ENCODE measurements at regions not wholly inside any gene's neighbourhood (a gene's known extent, or its start where the extent isn't known, plus 50 kb on each side); places are given as distances from the start of the nearest gene placed in this dataset.
"Not testable (repeated sequence)": the region's sequence is repeated elsewhere in the genome, so short reads cannot be mapped to it uniquely, and the experiment has no call there.

- no peaks in the 10 kb centered on the region for H3K9me3 ChIP-seq (ENCODE audit: control insufficient read depth in 1 of 2, low read length in 2 of 2)
- H3K36me3 ChIP-seq (ENCODE audit: control insufficient read depth in 1 of 2, insufficient read depth in 2 of 2, low read length in 2 of 2) = no peaks in the 10 kb centered on the region
- H3K9ac ChIP-seq (ENCODE audit: low read depth in 1 of 2, low read length in 2 of 2) = no peak overlapping the region
- no peaks in the 10 kb centered on the region for H3K4me1 ChIP-seq (ENCODE audit: control insufficient read depth in 1 of 2, insufficient read depth in 2 of 2, low read length in 2 of 2)
- no peaks in the 10 kb centered on the region for H3K27me3 ChIP-seq (ENCODE audit: control insufficient read depth in 1 of 2, insufficient read depth in 2 of 2, low read length in 2 of 2)
- H3K4me3 ChIP-seq (ENCODE audit: low read depth in 1 of 2, low read length in 2 of 2) = no peak overlapping the region
- H3K27ac ChIP-seq (ENCODE audit: low read depth, low read length) = no peak overlapping the region
Measured at GRCh38 chr10:65201491-65201890, 1680.3 kb downstream of the REEP3 start.

DNA sequence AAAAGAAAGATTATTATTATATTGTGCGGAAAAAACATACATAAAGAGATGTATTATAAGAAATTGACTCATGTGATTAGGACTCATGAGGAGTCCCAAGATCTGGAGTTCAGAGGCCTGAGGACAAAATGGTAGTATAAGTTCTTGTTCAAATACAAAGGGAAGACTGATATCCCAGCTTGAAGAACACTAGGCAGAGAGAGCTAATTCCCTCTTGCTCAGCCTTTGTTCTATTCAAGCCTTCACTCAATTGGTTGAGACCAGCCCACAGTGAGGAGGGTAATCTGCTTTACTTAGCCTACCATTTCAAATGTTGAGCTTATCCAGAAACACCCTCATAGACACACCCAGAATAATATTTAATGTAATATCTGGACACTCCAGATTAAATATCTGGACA is 1683.8 kb downstream of the REEP3 start:
- no peaks in the 10 kb centered on the region for H3K36me3 ChIP-seq (ENCODE audit: control insufficient read depth in 1 of 2, insufficient read depth in 2 of 2, low read length in 2 of 2)
- H3K27ac ChIP-seq (ENCODE audit: low read depth, low read length) = no peak overlapping the region
- H3K9ac ChIP-seq (ENCODE audit: low read depth in 1 of 2, low read length in 2 of 2) = no peak overlapping the region
- no peaks in the 10 kb centered on the region for H3K4me1 ChIP-seq (ENCODE audit: control insufficient read depth in 1 of 2, insufficient read depth in 2 of 2, low read length in 2 of 2)
- H3K27me3 ChIP-seq (ENCODE audit: control insufficient read depth in 1 of 2, insufficient read depth in 2 of 2, low read length in 2 of 2) = no peaks in the 10 kb centered on the region
- H3K4me3 ChIP-seq (ENCODE audit: low read depth in 1 of 2, low read length in 2 of 2) = no peak overlapping the region
- H3K9me3 ChIP-seq (ENCODE audit: control insufficient read depth in 1 of 2, low read length in 2 of 2) = no peaks in the 10 kb centered on the region

GRCh38 chr10:65213170-65213569 is 1692.0 kb downstream of the REEP3 start:
- Histone ChIP-seq H3K27ac (ENCODE audit: low read depth, low read length) (no peak overlapping the region), H3K9me3 (ENCODE audit: control insufficient read depth in 1 of 2, low read length in 2 of 2) (no peaks in the 10 kb centered on the region), H3K27me3 (ENCODE audit: control insufficient read depth in 1 of 2, insufficient read depth in 2 of 2, low read length in 2 of 2) (no peaks in the 10 kb centered on the region), H3K9ac (ENCODE audit: low read depth in 1 of 2, low read length in 2 of 2) (no peak overlapping the region), H3K36me3 (ENCODE audit: control insufficient read depth in 1 of 2, insufficient read depth in 2 of 2, low read length in 2 of 2) (no peaks in the 10 kb centered on the region), H3K4me3 (ENCODE audit: low read depth in 1 of 2, low read length in 2 of 2) (no peak overlapping the region), H3K4me1 (ENCODE audit: control insufficient read depth in 1 of 2, insufficient read depth in 2 of 2, low read length in 2 of 2) (no peaks in the 10 kb centered on the region)

GRCh38 chr10:65219444-65219843 is 1698.2 kb downstream of the REEP3 start:
- Histone ChIP-seq H3K9ac (ENCODE audit: low read depth in 1 of 2, low read length in 2 of 2) (no peak overlapping the region), H3K4me3 (ENCODE audit: low read depth in 1 of 2, low read length in 2 of 2) (no peak overlapping the region), H3K4me1 (ENCODE audit: control insufficient read depth in 1 of 2, insufficient read depth in 2 of 2, low read length in 2 of 2) (no peaks in the 10 kb centered on the region), H3K36me3 (ENCODE audit: control insufficient read depth in 1 of 2, insufficient read depth in 2 of 2, low read length in 2 of 2) (no peaks in the 10 kb centered on the region), H3K27ac (ENCODE audit: low read depth, low read length) (no peak overlapping the region), H3K27me3 (ENCODE audit: control insufficient read depth in 1 of 2, insufficient read depth in 2 of 2, low read length in 2 of 2) (no peaks in the 10 kb centered on the region), H3K9me3 (ENCODE audit: control insufficient read depth in 1 of 2, low read length in 2 of 2) (no peaks in the 10 kb centered on the region)

DNA sequence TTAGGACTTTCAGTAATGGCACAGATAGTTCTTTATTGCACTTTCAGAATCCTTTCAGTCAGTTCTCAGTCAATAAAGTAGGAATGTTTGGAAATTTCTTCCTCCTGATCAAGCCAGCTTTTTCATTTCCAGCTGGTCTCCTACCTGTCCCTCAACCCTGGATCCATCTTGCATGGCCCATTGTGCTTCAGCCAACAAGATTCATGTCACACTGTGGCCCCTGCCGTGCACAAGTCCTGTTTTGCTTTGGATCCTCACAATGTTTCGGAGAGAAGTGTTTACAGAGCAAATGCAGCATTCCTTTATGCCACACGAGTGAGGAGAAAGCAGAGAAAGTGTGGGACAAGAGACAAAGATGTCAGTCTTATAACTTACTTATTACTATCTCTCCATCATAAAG is 1694.7 kb upstream of the LRRTM3 start:
- no peak overlapping the region for H3K9ac ChIP-seq (ENCODE audit: low read depth in 1 of 2, low read length in 2 of 2)
- H3K9me3 ChIP-seq (ENCODE audit: control insufficient read depth in 1 of 2, low read length in 2 of 2) = no peaks in the 10 kb centered on the region
- no peaks in the 10 kb centered on the region for H3K36me3 ChIP-seq (ENCODE audit: control insufficient read depth in 1 of 2, insufficient read depth in 2 of 2, low read length in 2 of 2)
- H3K4me1 ChIP-seq (ENCODE audit: control insufficient read depth in 1 of 2, insufficient read depth in 2 of 2, low read length in 2 of 2) = no peaks in the 10 kb centered on the region
- H3K27me3 ChIP-seq (ENCODE audit: control insufficient read depth in 1 of 2, insufficient read depth in 2 of 2, low read length in 2 of 2) = no peaks in the 10 kb centered on the region
- H3K27ac ChIP-seq (ENCODE audit: low read depth, low read length) = no peak overlapping the region
- no peak overlapping the region for H3K4me3 ChIP-seq (ENCODE audit: low read depth in 1 of 2, low read length in 2 of 2)

DNA sequence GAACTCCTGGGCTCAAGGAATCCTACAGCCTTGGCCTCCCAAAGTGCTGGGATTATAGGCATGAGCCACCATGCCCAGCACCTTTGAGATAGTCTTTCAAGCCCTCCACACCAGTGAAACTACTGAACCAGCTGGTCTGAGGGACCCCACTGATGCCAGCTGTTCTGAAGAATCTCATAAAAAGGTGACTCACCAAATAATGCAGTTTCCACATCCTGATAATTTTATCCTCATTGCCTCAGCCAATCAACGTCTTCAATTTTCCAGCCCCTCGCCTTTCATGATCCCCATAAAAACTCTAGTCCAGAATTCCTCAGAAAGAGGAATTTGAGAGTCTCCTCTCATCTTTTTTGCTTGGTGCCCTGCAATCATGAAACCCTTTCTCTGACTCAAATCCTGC is 1691.6 kb upstream of the LRRTM3 start:
- Histone ChIP-seq H3K27me3 (ENCODE audit: control insufficient read depth in 1 of 2, insufficient read depth in 2 of 2, low read length in 2 of 2) (no peaks in the 10 kb centered on the region), H3K4me1 (ENCODE audit: control insufficient read depth in 1 of 2, insufficient read depth in 2 of 2, low read length in 2 of 2) (no peaks in the 10 kb centered on the region), H3K27ac (ENCODE audit: low read depth, low read length) (no peak overlapping the region), H3K4me3 (ENCODE audit: low read depth in 1 of 2, low read length in 2 of 2) (no peak overlapping the region), H3K36me3 (ENCODE audit: control insufficient read depth in 1 of 2, insufficient read depth in 2 of 2, low read length in 2 of 2) (no peaks in the 10 kb centered on the region), H3K9me3 (ENCODE audit: control insufficient read depth in 1 of 2, low read length in 2 of 2) (no peaks in the 10 kb centered on the region), H3K9ac (ENCODE audit: low read depth in 1 of 2, low read length in 2 of 2) (no peak overlapping the region)

DNA sequence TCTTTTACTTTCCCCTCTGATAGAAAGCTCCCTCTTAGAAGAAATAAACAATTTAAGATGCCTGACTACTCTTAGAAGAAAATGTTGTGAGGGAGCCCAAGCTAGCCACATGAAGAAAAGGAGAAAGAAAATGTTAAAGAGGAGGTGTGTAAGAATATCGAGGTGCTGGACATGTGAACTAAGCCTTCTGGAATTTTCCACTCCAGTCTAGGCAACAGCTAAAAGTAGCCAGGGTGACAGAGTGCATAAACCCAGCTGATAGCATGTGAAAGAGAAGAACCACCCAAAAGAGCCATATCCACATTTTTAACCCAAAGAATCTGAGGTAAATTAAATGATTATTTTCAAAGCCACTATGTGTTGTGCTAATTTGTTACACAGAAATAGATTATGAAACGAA is 1690.6 kb upstream of the LRRTM3 start:
- Histone ChIP-seq H3K9ac (ENCODE audit: low read depth in 1 of 2, low read length in 2 of 2) (no peak overlapping the region), H3K9me3 (ENCODE audit: control insufficient read depth in 1 of 2, low read length in 2 of 2) (peaks cover 0 to 3% of the 10 kb centered on the region in 2 donors), H3K36me3 (ENCODE audit: control insufficient read depth in 1 of 2, insufficient read depth in 2 of 2, low read length in 2 of 2) (no peaks in the 10 kb centered on the region), H3K4me1 (ENCODE audit: control insufficient read depth in 1 of 2, insufficient read depth in 2 of 2, low read length in 2 of 2) (no peaks in the 10 kb centered on the region), H3K27me3 (ENCODE audit: control insufficient read depth in 1 of 2, insufficient read depth in 2 of 2, low read length in 2 of 2) (no peaks in the 10 kb centered on the region), H3K27ac (ENCODE audit: low read depth, low read length) (no peak overlapping the region), H3K4me3 (ENCODE audit: low read depth in 1 of 2, low read length in 2 of 2) (no peak overlapping the region)

DNA sequence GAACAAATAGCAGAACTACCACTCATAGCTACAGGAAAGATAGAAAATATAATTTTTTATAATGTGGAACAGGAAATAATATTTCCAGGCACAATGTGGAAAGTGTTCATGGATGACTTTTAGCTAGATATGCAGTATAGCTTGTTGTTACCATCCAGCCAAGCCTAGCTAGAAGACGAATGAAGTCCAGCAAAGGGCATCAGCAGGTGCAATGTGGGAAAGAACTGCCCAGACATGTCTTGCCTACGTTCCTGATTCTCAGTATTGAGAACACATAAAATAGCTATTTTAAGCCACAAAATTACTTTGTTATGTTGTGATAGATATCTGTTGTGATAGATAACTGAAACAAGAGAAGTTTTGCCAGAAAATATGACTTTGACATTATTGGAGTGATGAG is 1690.0 kb upstream of the LRRTM3 start:
- no peak overlapping the region for H3K4me3 ChIP-seq (ENCODE audit: low read depth in 1 of 2, low read length in 2 of 2)
- H3K9me3 ChIP-seq (ENCODE audit: control insufficient read depth in 1 of 2, low read length in 2 of 2) = peaks cover 0 to 3% of the 10 kb centered on the region in 2 donors
- no peaks in the 10 kb centered on the region for H3K36me3 ChIP-seq (ENCODE audit: control insufficient read depth in 1 of 2, insufficient read depth in 2 of 2, low read length in 2 of 2)
- no peaks in the 10 kb centered on the region for H3K4me1 ChIP-seq (ENCODE audit: control insufficient read depth in 1 of 2, insufficient read depth in 2 of 2, low read length in 2 of 2)
- H3K9ac ChIP-seq (ENCODE audit: low read depth in 1 of 2, low read length in 2 of 2) = no peak overlapping the region
- H3K27me3 ChIP-seq (ENCODE audit: control insufficient read depth in 1 of 2, insufficient read depth in 2 of 2, low read length in 2 of 2) = no peaks in the 10 kb centered on the region
- H3K27ac ChIP-seq (ENCODE audit: low read depth, low read length) = no peak overlapping the region

- no peaks in the 10 kb centered on the region for H3K36me3 ChIP-seq (ENCODE audit: control insufficient read depth in 1 of 2, insufficient read depth in 2 of 2, low read length in 2 of 2)
- H3K27ac ChIP-seq (ENCODE audit: low read depth, low read length) = no peak overlapping the region
- no peak overlapping the region for H3K9ac ChIP-seq (ENCODE audit: low read depth in 1 of 2, low read length in 2 of 2)
- H3K27me3 ChIP-seq (ENCODE audit: control insufficient read depth in 1 of 2, insufficient read depth in 2 of 2, low read length in 2 of 2) = no peaks in the 10 kb centered on the region
- H3K9me3 ChIP-seq (ENCODE audit: control insufficient read depth in 1 of 2, low read length in 2 of 2) = no peaks in the 10 kb centered on the region
- no peaks in the 10 kb centered on the region for H3K4me1 ChIP-seq (ENCODE audit: control insufficient read depth in 1 of 2, insufficient read depth in 2 of 2, low read length in 2 of 2)
- H3K4me3 ChIP-seq (ENCODE audit: low read depth in 1 of 2, low read length in 2 of 2) = no peak overlapping the region
Measured at GRCh38 chr10:65265451-65265954, 1660.3 kb upstream of the LRRTM3 start.

DNA sequence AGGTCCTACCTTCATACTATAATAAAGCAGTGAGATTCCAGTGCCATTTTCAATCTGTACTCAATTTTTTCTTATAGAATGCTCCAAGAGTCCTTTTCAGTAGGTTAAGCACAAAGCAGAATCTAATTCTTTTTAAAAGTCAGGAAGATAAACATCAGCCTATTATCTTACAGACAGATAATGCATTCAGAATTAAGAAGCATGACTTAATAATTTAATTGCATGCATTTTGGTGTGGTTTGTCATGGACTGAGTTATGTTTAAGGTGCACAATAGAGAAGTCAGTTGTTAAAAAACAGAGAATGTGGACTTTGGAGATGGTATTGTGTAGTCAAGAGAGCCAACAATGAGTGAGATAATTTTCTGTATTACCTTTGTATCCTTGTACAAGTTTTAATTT is 1656.3 kb upstream of the LRRTM3 start:
- not testable (repeated sequence) for H3K4me3 ChIP-seq (ENCODE audit: low read depth in 1 of 2, low read length in 2 of 2); H3K9me3 ChIP-seq (ENCODE audit: control insufficient read depth in 1 of 2, low read length in 2 of 2); H3K9ac ChIP-seq (ENCODE audit: low read depth in 1 of 2, low read length in 2 of 2); H3K4me1 ChIP-seq (ENCODE audit: control insufficient read depth in 1 of 2, insufficient read depth in 2 of 2, low read length in 2 of 2); H3K36me3 ChIP-seq (ENCODE audit: control insufficient read depth in 1 of 2, insufficient read depth in 2 of 2, low read length in 2 of 2); H3K27ac ChIP-seq (ENCODE audit: low read depth, low read length); H3K27me3 ChIP-seq (ENCODE audit: control insufficient read depth in 1 of 2, insufficient read depth in 2 of 2, low read length in 2 of 2)

DNA sequence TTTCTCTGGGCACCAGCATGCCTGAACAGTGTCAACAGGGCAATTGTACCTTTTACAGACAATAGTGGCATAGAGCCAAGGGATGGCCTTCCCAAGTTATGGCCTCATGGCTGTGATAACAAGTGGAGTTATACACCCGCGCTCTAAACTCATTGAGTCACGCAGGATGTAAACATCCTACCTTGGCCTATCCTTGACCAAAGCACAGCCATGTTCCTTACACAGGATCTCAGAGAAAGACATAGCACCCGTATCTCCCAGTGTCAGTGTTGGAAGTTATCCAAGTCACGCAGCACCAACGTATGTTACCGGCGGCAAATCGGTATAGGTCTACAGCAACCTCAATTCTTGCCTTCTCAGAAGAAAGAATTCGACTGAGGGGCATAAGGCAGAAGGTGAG is 1654.9 kb upstream of the LRRTM3 start:
- Histone ChIP-seq H3K9ac (ENCODE audit: low read depth in 1 of 2, low read length in 2 of 2) (no peak overlapping the region), H3K4me1 (ENCODE audit: control insufficient read depth in 1 of 2, insufficient read depth in 2 of 2, low read length in 2 of 2) (no peaks in the 10 kb centered on the region), H3K9me3 (ENCODE audit: control insufficient read depth in 1 of 2, low read length in 2 of 2) (no peaks in the 10 kb centered on the region)

More for the DNA sequence above, 1654.9 kb upstream of the LRRTM3 start:
- Histone ChIP-seq H3K27me3 (ENCODE audit: control insufficient read depth in 1 of 2, insufficient read depth in 2 of 2, low read length in 2 of 2) (no peaks in the 10 kb centered on the region), H3K36me3 (ENCODE audit: control insufficient read depth in 1 of 2, insufficient read depth in 2 of 2, low read length in 2 of 2) (no peaks in the 10 kb centered on the region), H3K27ac (ENCODE audit: low read depth, low read length) (no peak overlapping the region), H3K4me3 (ENCODE audit: low read depth in 1 of 2, low read length in 2 of 2) (no peak overlapping the region)
